Heart right ventricle (tissue), 16 donors: ENCODE measurements at regions not wholly inside any gene's neighbourhood (a gene's known extent, or its start where the extent isn't known, plus 50 kb on each side); places are given as distances from the start of the nearest gene placed in this dataset.
A peak's percentile ranks its signal among the peaks of the same experiment; 100 is the strongest.

Source experiments
- ATAC-seq, 8 donors: fragments of 200-7000 bp; cut with Tn5 transposase; one replicate each; pipeline ENCODE4 v1.9.1; 2020; ENCODE audit warnings: mild to moderate bottlenecking in 8 of 8, moderate library complexity in 8 of 8, moderate number of reproducible peaks in 1 of 8
- DNase-seq, 2 donors: peaks; one replicate each; pipeline ENCODE4 v3.0.0-alpha.2; 2020
- H3K27ac ChIP-seq, 10 donors: fragments of 200-600 bp; sonication (generic) in 2 of 10; one replicate each; pipeline versions ENCODE4 v1.5.0 to v1.8.0; 2020 to 2022; ENCODE audit warnings: mild to moderate bottlenecking in 3 of 10
- H3K27me3 ChIP-seq, 7 donors: fragments of 200-600 bp; one replicate each; pipeline ENCODE4 v1.8.0; 2021 to 2022; ENCODE audit warnings: mild to moderate bottlenecking in 2 of 7
- H3K36me3 ChIP-seq, 9 donors: fragments of 200-600 bp; sonication (generic) in 1 of 9; one replicate each; pipeline versions ENCODE4 v1.5.0 to v1.8.0; 2020 to 2022; ENCODE audit warnings: mild to moderate bottlenecking in 2 of 9
- H3K4me1 ChIP-seq, 9 donors: fragments of 200-600 bp; sonication (generic) in 1 of 9; one replicate each; pipeline versions ENCODE4 v1.5.0 to v1.8.0; 2020 to 2022; ENCODE audit warnings: mild to moderate bottlenecking in 4 of 9
- H3K4me3 ChIP-seq, 10 donors: fragments of 200-600 bp; sonication (generic) in 2 of 10; one replicate each; pipeline versions ENCODE4 v1.5.0 to v1.8.0; 2020 to 2022; ENCODE audit warnings: mild to moderate bottlenecking in 7 of 10, moderate library complexity in 2 of 10
- H3K9me3 ChIP-seq, 11 donors: fragments of 200-600 bp in 10 of 11; sonication (generic) in 2 of 11; one replicate each; pipeline versions ENCODE4 v1.5.0 to v1.8.0; 2013 to 2022; ENCODE audit warnings: mild to moderate bottlenecking in 2 of 11, control low read depth in 1 of 11, moderate library complexity in 1 of 11
- CTCF ChIP-seq, 9 donors: fragments of 200-600 bp; sonication (generic) in 2 of 9; IDR thresholded peaks; one replicate each; pipeline versions ENCODE4 v1.5.0 to v1.8.0; 2021 to 2022; ENCODE audit warnings: antibody characterized with exemption in 9 of 9, mild to moderate bottlenecking in 5 of 9, moderate library complexity in 1 of 9
- WGBS, 2 donors: extraction: QIAGEN DNeasy Blood & Tissue Kit; methylation state at CpG; one replicate each; pipeline ENCODE4 v1.1.7; 2013; ENCODE audit warnings: inconsistent platforms in 1 of 2; 5-methylcytosine and 5-hydroxymethylcytosine counted together
- intact Hi-C, 10 donors: fragments of 100-400 bp; cut with DNase I; formaldehyde crosslinking; loops; one replicate each; pipeline versions ENCODE4 v1.11.1 to v1.14.2; 2022
- donor health status: Arrhythmogenic right ventricular cardiomyopathy.
- donor health status: ischemic (EF 13 %, LVEDD 7.1; RV severe dilation, severe dysfunction).
- donor health status: healthy with polysubstance abuse.
- donor health status: DM: no; HTN: yes; CAD: no.
- donor health status: DM: no; HTN: no; CAD: no.
- donor health status: ischemic (EF 25% LVEDD 6.9; RV normal size, moderate dysfunction).
- donor health status: ischemic (EF 25% LVEDD 5.7; RV mildly dilated, moderate dysfunction).
- donor health status: healthy.
- donor health status: DM: yes; HTN: yes; CAD: no.
- donor health status: Ischemic cardiomyopathy.
- donor health status: ischemic (EF 35%, LVEDD 5.7; RV mildly dilated, moderate dysfunction).
- donor health status: nonischemic (EF 11% LVEDD 7.7; RV severe dilation, severe dysfunction).
- donor health status: DM: yes; HTN: yes; CAD: no.
- donor health status: PGD.
- donor health status: ischemic (EF 29% LVEDD 5.4; RV normal size, mild dysfunction).
- donor health status: nonischemic (EF 23%, LVEDD 6.1; RV moderate dilation, normal function).

- H3K27me3 ChIP-seq = peaks cover 0 to 7% (median 0%) of the 10 kb centered on the region in 7 donors
- TF ChIP-seq CTCF (IDR thresholded peaks at IDR 0.05) = no peak
- no peaks in the 10 kb centered on the region for H3K36me3 ChIP-seq
- intact Hi-C loops = loop anchor here in 1 of 10 donors (10.0 kb wide), 1 partner anchor 1000 kb away; no protein-coding TSS in a partner anchor
- ATAC-seq (no peak), DNase-seq (no peak)
- no peak overlapping the region for H3K4me3 ChIP-seq
- H3K4me1 ChIP-seq = peaks cover 0 to 18% (median 0%) of the 10 kb centered on the region in 9 donors
- no peaks in the 10 kb centered on the region for H3K9me3 ChIP-seq
- WGBS, 2 donors = 32 to 51% methylated on average over 3 of the region's 3 CpGs
- no peak overlapping the region for H3K27ac ChIP-seq
These were observed 83.1 kb upstream of the RANBP3L start for GRCh38 chr5:36384845-36385244.

DNA sequence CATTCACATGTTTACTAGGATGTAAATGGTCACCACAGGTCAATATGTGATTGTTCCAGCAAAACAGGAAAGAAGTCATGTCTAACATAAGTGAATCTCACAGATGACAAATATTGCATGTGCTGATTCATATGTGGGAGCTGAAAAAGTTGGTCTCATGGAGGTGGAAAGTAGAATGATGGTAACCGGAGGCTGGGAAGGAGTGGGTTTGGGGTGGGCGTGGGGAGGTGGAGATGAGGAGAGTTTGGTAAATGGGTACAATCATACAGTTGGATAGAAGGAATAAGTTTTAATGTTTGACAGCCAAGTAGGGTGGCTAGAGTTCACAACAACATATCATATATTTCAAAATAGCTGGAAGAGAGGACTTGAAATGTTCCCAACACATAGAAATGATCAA, 83.8 kb upstream of the RANBP3L start:
- no peaks in the 10 kb centered on the region for H3K36me3 ChIP-seq
- H3K27me3 ChIP-seq = peaks cover 0 to 10% (median 0%) of the 10 kb centered on the region in 7 donors
- no peak overlapping the region for H3K4me3 ChIP-seq
- DNase-seq = no peak
- ATAC-seq = no peak
- 94 to 96% methylated on average over 2 of the region's 2 CpGs for WGBS, 2 donors
- intact Hi-C loops = loop anchor here in 1 of 10 donors (10.0 kb wide), 1 partner anchor 999 kb away; no protein-coding TSS in a partner anchor
- peaks cover 0 to 19% (median 0%) of the 10 kb centered on the region in 9 donors for H3K4me1 ChIP-seq
- no peak overlapping the region for H3K27ac ChIP-seq
- no peaks in the 10 kb centered on the region for H3K9me3 ChIP-seq
- TF ChIP-seq CTCF (IDR thresholded peaks at IDR 0.05) = no peak

GRCh38 chr5:36388288-36388687, 86.6 kb upstream of the RANBP3L start:
- intact Hi-C loops = loop anchor here in 1 of 10 donors (10.0 kb wide), 1 partner anchor 997 kb away; no protein-coding TSS in a partner anchor
- TF ChIP-seq CTCF (IDR thresholded peaks at IDR 0.05) = no peak
- 82 to 88% methylated on average over 4 of the region's 4 CpGs for WGBS, 2 donors

DNA sequence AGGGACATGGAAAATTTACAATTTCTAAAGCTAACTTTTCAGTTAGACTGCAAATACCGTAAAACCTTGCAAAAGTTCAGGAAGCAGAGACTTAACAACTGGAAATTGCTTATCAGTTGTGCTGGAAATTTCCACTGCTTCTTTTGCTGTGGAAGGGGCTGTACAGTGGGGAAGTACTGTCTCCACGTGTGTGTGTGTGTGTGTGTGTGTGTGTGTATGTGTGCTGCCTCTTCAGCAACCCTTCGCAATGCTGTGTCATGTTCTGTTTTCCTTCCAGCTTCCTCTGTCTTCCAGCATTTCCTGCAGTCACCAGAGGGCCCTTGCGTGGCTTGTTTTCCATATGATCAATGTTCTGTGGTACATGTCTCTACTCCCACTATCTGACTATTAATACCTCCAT, 87.5 kb upstream of the RANBP3L start:
- DNase-seq = peak in 1 of 2 donors; percentile 51
- Histone ChIP-seq H3K4me1 (peaks cover 0 to 19% (median 0%) of the 10 kb centered on the region in 9 donors), H3K9me3 (no peaks in the 10 kb centered on the region), H3K27me3 (peaks cover 0 to 13% (median 0%) of the 10 kb centered on the region in 7 donors), H3K27ac (peak overlapping the region in 2 of 10 donors; percentile 0 to 46), H3K4me3 (no peak overlapping the region), H3K36me3 (no peaks in the 10 kb centered on the region)
- WGBS, 2 donors = 40 to 66% methylated on average over 3 to 4 of the region's 4 CpGs
- ATAC-seq = peak in 7 of 8 donors; percentile 51 to 85 (median 75)
- no peak for TF ChIP-seq CTCF (IDR thresholded peaks at IDR 0.05)
- intact Hi-C loops = loop anchor here in 1 of 10 donors (10.0 kb wide), 1 partner anchor 996 kb away; no protein-coding TSS in a partner anchor

More at GRCh38 chr5:36388288-36388687, 86.6 kb upstream of the RANBP3L start:
- H3K4me3 ChIP-seq = no peak overlapping the region
- DNase-seq = no peak
- peaks cover 0 to 13% (median 0%) of the 10 kb centered on the region in 7 donors for H3K27me3 ChIP-seq
- H3K4me1 ChIP-seq = peaks cover 0 to 19% (median 0%) of the 10 kb centered on the region in 9 donors
- H3K27ac ChIP-seq = no peak overlapping the region
- no peak for ATAC-seq
- no peaks in the 10 kb centered on the region for H3K9me3 ChIP-seq
- H3K36me3 ChIP-seq = no peaks in the 10 kb centered on the region
